Panc1 (cell line): ENCODE measurements at regions not wholly inside any gene's neighbourhood (a gene's known extent, or its start where the extent isn't known, plus 50 kb on each side); places are given as distances from the start of the nearest gene placed in this dataset.

ENCODE experiments used
- ATAC-seq: fragments of 200-7000 bp; cut with Tn5 transposase; 2 replicates; pipeline ENCODE4 v1.9.1; 2020; ENCODE audit warnings: mild to moderate bottlenecking, moderate library complexity
- BruUV-seq: library from RNA; stranded (reverse); fragments of 400-500 nt; replicated peaks from 2 replicates; lab custom pipeline; 2021; lab: Mats Ljungman, UMichigan
- CTCF ChIA-PET: fragments of 300-600 bp; sonication (Branson Sonifier 250); formaldehyde crosslinking; loops from one replicate; lab custom pipeline; 2022; ENCODE audit warnings: antibody characterized with exemption; lab: Charles Lee
- POLR2A ChIA-PET: fragments of 300-600 bp; sonication (Branson Sonifier 250); formaldehyde crosslinking; loops from one replicate; lab custom pipeline; 2022; ENCODE audit warnings: antibody characterized with exemption; lab: Charles Lee
- DNase-seq: peaks from one replicate; pipeline ENCODE4 v3.0.0-alpha.2; 2010; ENCODE audit warnings: low read depth, low spot score
- H3K27ac ChIP-seq: 2 replicates; pipeline ENCODE4 v1.5.1; 2011; ENCODE audit warnings: mild to moderate bottlenecking, low read length, inconsistent platforms
- H3K27me3 ChIP-seq: fragments of 200-500 bp; sonication (Bioruptor generic); 2 replicates; pipeline ENCODE4 v1.6.0; 2014; ENCODE audit warnings: low read length, inconsistent platforms; ENCODE audit not compliant: control insufficient read depth, insufficient read depth
- H3K36me3 ChIP-seq: fragments of 200-500 bp; sonication (Bioruptor generic); 2 replicates; pipeline ENCODE4 v1.5.1; 2014; ENCODE audit warnings: inconsistent platforms, mild to moderate bottlenecking, low read length, moderate library complexity; ENCODE audit not compliant: control insufficient read depth, insufficient read depth
- H3K4me1 ChIP-seq: 2 replicates; pipeline ENCODE4 v1.5.1; 2011; ENCODE audit warnings: inconsistent platforms, mild to moderate bottlenecking, low read length, moderate library complexity; ENCODE audit not compliant: control insufficient read depth, insufficient read depth
- H3K4me3 ChIP-seq, 2 experiments: 2 replicates each; pipeline ENCODE4 v1.5.1; 2011 to 2012; ENCODE audit warnings: low read depth in 2 of 2, low read length in 2 of 2, mild to moderate bottlenecking in 2 of 2, inconsistent platforms in 1 of 2, moderate library complexity in 1 of 2
- H3K9me3 ChIP-seq: fragments of 200-500 bp; sonication (Bioruptor generic); 2 replicates; pipeline ENCODE4 v1.5.1; 2014; ENCODE audit warnings: low read depth, mild to moderate bottlenecking, inconsistent platforms, low read length, moderate library complexity; ENCODE audit not compliant: control insufficient read depth, insufficient read depth
- POLR2AphosphoS5 ChIP-seq: IDR thresholded peaks from 2 replicates; pipeline ENCODE4 v1.6.1; 2012; ENCODE audit warnings: mild to moderate bottlenecking, low read depth, low read length, moderate library complexity
- SIN3A ChIP-seq: IDR thresholded peaks from 2 replicates; pipeline ENCODE4 v1.6.1; 2012; ENCODE audit warnings: low read depth, mild to moderate bottlenecking, low read length, moderate library complexity, borderline replicate concordance; ENCODE audit not compliant: insufficient read depth
- TCF7L2 ChIP-seq: IDR thresholded peaks from 2 replicates; pipeline ENCODE4 v1.6.1; 2011; ENCODE audit warnings: mild to moderate bottlenecking, low read depth, low read length, inconsistent platforms
- in situ Hi-C: cut with HindIII; loops from 2 replicates; pipeline ENCODE4 v1.10.0; 2016; ENCODE audit warnings: low sequenced_read_pairs, low pct_unique_long_range_greater_than_20kb
- intact Hi-C: fragments of 100-400 bp; cut with micrococcal nuclease; formaldehyde crosslinking; loops from one replicate; pipeline ENCODE4 v1.10.0; 2022; ENCODE audit not compliant: unreplicated experiment
- TF ChIP-seq, protein P1 (sequence below), 2 experiments: IDR thresholded peaks; 2 replicates each; pipeline ENCODE4 v1.6.1; 2011 to 2012; ENCODE audit warnings: low read depth in 2 of 2, control low read depth in 1 of 2, low read length in 1 of 2, mild to moderate bottlenecking in 1 of 2, moderate library complexity in 1 of 2; ENCODE audit not compliant: insufficient read depth in 1 of 2
- TF ChIP-seq, protein P2 (sequence below): fragments of 450-650 bp; IDR thresholded peaks from 2 replicates; pipeline ENCODE4 v1.5.1; 2017; ENCODE audit warnings: mild to moderate bottlenecking

DNA sequence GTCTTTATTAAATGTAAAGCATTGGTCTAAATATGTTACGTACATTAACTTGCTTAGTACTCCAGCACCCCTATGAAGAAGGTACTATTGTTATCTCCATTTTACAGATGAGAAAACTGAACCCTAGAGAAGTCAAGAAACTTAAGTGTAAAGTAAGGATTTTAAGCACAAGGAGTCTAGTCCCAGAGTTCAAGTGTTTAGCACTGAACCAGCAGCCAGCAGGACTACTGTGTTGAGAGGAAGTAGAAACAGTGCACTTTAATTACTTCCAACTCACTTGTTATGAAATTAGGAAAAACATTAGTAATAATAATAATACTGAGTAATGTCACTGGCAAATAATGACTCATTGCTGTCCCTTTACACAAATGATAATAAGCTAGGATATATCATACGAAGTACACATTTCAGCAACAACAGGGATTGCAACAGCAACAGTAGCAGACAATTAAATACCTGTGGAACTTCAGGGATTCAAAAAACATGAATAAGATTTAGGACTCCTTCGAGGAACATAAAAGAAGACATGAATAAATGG lies 548.1 kb upstream of the HS3ST1 start:
- ChIA-PET CTCF (no interaction called here), POLR2A (no interaction called here)
- no peaks in the 10 kb centered on the region for H3K9me3 ChIP-seq
- no TSS peak for BruUV-seq
- no peaks in the 10 kb centered on the region for H3K4me1 ChIP-seq
- ATAC-seq (no peak), DNase-seq (no peak)
- H3K27ac ChIP-seq: no peak overlapping the region
- no peaks in the 10 kb centered on the region for H3K36me3 ChIP-seq
- H3K4me3 ChIP-seq: no peak overlapping the region
- H3K27me3 ChIP-seq: no peaks in the 10 kb centered on the region
- in situ Hi-C loops: no loop called here
- TF ChIP-seq POLR2AphosphoS5 (no peak), TCF7L2 (no peak), SIN3A (no peak)
- TF ChIP-seq, protein P1, sequence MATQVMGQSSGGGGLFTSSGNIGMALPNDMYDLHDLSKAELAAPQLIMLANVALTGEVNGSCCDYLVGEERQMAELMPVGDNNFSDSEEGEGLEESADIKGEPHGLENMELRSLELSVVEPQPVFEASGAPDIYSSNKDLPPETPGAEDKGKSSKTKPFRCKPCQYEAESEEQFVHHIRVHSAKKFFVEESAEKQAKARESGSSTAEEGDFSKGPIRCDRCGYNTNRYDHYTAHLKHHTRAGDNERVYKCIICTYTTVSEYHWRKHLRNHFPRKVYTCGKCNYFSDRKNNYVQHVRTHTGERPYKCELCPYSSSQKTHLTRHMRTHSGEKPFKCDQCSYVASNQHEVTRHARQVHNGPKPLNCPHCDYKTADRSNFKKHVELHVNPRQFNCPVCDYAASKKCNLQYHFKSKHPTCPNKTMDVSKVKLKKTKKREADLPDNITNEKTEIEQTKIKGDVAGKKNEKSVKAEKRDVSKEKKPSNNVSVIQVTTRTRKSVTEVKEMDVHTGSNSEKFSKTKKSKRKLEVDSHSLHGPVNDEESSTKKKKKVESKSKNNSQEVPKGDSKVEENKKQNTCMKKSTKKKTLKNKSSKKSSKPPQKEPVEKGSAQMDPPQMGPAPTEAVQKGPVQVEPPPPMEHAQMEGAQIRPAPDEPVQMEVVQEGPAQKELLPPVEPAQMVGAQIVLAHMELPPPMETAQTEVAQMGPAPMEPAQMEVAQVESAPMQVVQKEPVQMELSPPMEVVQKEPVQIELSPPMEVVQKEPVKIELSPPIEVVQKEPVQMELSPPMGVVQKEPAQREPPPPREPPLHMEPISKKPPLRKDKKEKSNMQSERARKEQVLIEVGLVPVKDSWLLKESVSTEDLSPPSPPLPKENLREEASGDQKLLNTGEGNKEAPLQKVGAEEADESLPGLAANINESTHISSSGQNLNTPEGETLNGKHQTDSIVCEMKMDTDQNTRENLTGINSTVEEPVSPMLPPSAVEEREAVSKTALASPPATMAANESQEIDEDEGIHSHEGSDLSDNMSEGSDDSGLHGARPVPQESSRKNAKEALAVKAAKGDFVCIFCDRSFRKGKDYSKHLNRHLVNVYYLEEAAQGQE (IDR thresholded peaks at IDR 0.05; ENCODE audit: insufficient read depth in 1 of 2, low read depth in 2 of 2, low read length in 1 of 2): no peak
- TF ChIP-seq, protein P2, sequence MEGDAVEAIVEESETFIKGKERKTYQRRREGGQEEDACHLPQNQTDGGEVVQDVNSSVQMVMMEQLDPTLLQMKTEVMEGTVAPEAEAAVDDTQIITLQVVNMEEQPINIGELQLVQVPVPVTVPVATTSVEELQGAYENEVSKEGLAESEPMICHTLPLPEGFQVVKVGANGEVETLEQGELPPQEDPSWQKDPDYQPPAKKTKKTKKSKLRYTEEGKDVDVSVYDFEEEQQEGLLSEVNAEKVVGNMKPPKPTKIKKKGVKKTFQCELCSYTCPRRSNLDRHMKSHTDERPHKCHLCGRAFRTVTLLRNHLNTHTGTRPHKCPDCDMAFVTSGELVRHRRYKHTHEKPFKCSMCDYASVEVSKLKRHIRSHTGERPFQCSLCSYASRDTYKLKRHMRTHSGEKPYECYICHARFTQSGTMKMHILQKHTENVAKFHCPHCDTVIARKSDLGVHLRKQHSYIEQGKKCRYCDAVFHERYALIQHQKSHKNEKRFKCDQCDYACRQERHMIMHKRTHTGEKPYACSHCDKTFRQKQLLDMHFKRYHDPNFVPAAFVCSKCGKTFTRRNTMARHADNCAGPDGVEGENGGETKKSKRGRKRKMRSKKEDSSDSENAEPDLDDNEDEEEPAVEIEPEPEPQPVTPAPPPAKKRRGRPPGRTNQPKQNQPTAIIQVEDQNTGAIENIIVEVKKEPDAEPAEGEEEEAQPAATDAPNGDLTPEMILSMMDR: no peak
- intact Hi-C loops: no loop called here

DNA sequence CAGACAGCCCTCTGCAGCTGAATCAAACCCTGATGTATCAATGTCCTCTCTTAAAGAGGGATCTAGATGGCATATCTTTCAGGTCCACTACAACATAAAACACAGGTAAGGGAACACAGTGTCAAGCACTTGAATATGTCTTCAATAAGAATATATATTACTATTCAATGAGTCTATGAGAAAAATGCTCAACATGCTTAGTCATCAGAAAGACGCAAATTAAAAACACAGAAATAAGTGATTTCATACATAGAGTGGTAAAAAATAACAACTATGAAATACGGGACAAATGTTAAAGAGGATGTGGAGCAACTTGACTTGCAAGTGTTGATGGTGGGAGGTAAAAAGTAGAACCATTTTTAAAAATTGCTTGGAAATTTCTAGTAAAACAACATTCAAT lies 544.6 kb upstream of the HS3ST1 start:
- CTCF ChIA-PET: no interaction called here

More for the DNA sequence above, 544.6 kb upstream of the HS3ST1 start:
- Histone ChIP-seq H3K4me1 (no peaks in the 10 kb centered on the region), H3K27ac (no peak overlapping the region), H3K27me3 (no peaks in the 10 kb centered on the region), H3K9me3 (no peaks in the 10 kb centered on the region), H3K4me3 (no peak overlapping the region), H3K36me3 (no peaks in the 10 kb centered on the region)
- POLR2A ChIA-PET: no interaction called here
- intact Hi-C loops: no loop called here
- no TSS peak for BruUV-seq
- in situ Hi-C loops: no loop called here
- TF ChIP-seq SIN3A: no peak
- no peak for TF ChIP-seq POLR2AphosphoS5
- TF ChIP-seq, protein P1 (IDR thresholded peaks at IDR 0.05; ENCODE audit: insufficient read depth in 1 of 2, low read depth in 2 of 2, low read length in 1 of 2): no peak
- TF ChIP-seq TCF7L2: no peak
- DNase-seq (no peak), ATAC-seq (no peak)
